Panc1 (cell line): ENCODE measurements at regions not wholly inside any gene's neighbourhood (a gene's known extent, or its start where the extent isn't known, plus 50 kb on each side); places are given as distances from the start of the nearest gene placed in this dataset.

Experiments
- ATAC-seq: fragments of 200-7000 bp; cut with Tn5 transposase; 2 replicates; pipeline ENCODE4 v1.9.1; 2020; ENCODE audit warnings: mild to moderate bottlenecking, moderate library complexity
- BruUV-seq: library from RNA; stranded (reverse); fragments of 400-500 nt; replicated peaks from 2 replicates; lab custom pipeline; 2021; lab: Mats Ljungman, UMichigan
- CTCF ChIA-PET: fragments of 300-600 bp; sonication (Branson Sonifier 250); formaldehyde crosslinking; loops from one replicate; lab custom pipeline; 2022; ENCODE audit warnings: antibody characterized with exemption; lab: Charles Lee
- POLR2A ChIA-PET: fragments of 300-600 bp; sonication (Branson Sonifier 250); formaldehyde crosslinking; loops from one replicate; lab custom pipeline; 2022; ENCODE audit warnings: antibody characterized with exemption; lab: Charles Lee
- DNase-seq: peaks from one replicate; pipeline ENCODE4 v3.0.0-alpha.2; 2010; ENCODE audit warnings: low read depth, low spot score
- H3K27ac ChIP-seq: 2 replicates; pipeline ENCODE4 v1.5.1; 2011; ENCODE audit warnings: mild to moderate bottlenecking, low read length, inconsistent platforms
- H3K27me3 ChIP-seq: fragments of 200-500 bp; sonication (Bioruptor generic); 2 replicates; pipeline ENCODE4 v1.6.0; 2014; ENCODE audit warnings: low read length, inconsistent platforms; ENCODE audit not compliant: control insufficient read depth, insufficient read depth
- H3K36me3 ChIP-seq: fragments of 200-500 bp; sonication (Bioruptor generic); 2 replicates; pipeline ENCODE4 v1.5.1; 2014; ENCODE audit warnings: inconsistent platforms, mild to moderate bottlenecking, low read length, moderate library complexity; ENCODE audit not compliant: control insufficient read depth, insufficient read depth
- H3K4me1 ChIP-seq: 2 replicates; pipeline ENCODE4 v1.5.1; 2011; ENCODE audit warnings: inconsistent platforms, mild to moderate bottlenecking, low read length, moderate library complexity; ENCODE audit not compliant: control insufficient read depth, insufficient read depth
- H3K4me3 ChIP-seq, 2 experiments: 2 replicates each; pipeline ENCODE4 v1.5.1; 2011 to 2012; ENCODE audit warnings: low read depth in 2 of 2, low read length in 2 of 2, mild to moderate bottlenecking in 2 of 2, inconsistent platforms in 1 of 2, moderate library complexity in 1 of 2
- H3K9me3 ChIP-seq: fragments of 200-500 bp; sonication (Bioruptor generic); 2 replicates; pipeline ENCODE4 v1.5.1; 2014; ENCODE audit warnings: low read depth, mild to moderate bottlenecking, inconsistent platforms, low read length, moderate library complexity; ENCODE audit not compliant: control insufficient read depth, insufficient read depth
- CTCF ChIP-seq: fragments of 450-650 bp; IDR thresholded peaks from 2 replicates; pipeline ENCODE4 v1.5.1; 2017; ENCODE audit warnings: mild to moderate bottlenecking
- POLR2AphosphoS5 ChIP-seq: IDR thresholded peaks from 2 replicates; pipeline ENCODE4 v1.6.1; 2012; ENCODE audit warnings: mild to moderate bottlenecking, low read depth, low read length, moderate library complexity
- SIN3A ChIP-seq: IDR thresholded peaks from 2 replicates; pipeline ENCODE4 v1.6.1; 2012; ENCODE audit warnings: low read depth, mild to moderate bottlenecking, low read length, moderate library complexity, borderline replicate concordance; ENCODE audit not compliant: insufficient read depth
- TCF7L2 ChIP-seq: IDR thresholded peaks from 2 replicates; pipeline ENCODE4 v1.6.1; 2011; ENCODE audit warnings: mild to moderate bottlenecking, low read depth, low read length, inconsistent platforms
- in situ Hi-C: cut with HindIII; loops from 2 replicates; pipeline ENCODE4 v1.10.0; 2016; ENCODE audit warnings: low sequenced_read_pairs, low pct_unique_long_range_greater_than_20kb
- intact Hi-C: fragments of 100-400 bp; cut with micrococcal nuclease; formaldehyde crosslinking; loops from one replicate; pipeline ENCODE4 v1.10.0; 2022; ENCODE audit not compliant: unreplicated experiment
- TF ChIP-seq, protein P1 (sequence below), 2 experiments: IDR thresholded peaks; 2 replicates each; pipeline ENCODE4 v1.6.1; 2011 to 2012; ENCODE audit warnings: low read depth in 2 of 2, control low read depth in 1 of 2, low read length in 1 of 2, mild to moderate bottlenecking in 1 of 2, moderate library complexity in 1 of 2; ENCODE audit not compliant: insufficient read depth in 1 of 2

- CTCF ChIA-PET, result no interaction called here
- no peaks in the 10 kb centered on the region for H3K9me3 ChIP-seq
- intact Hi-C loops, result no loop called here
Measured at GRCh38 chr1:115536279-115536816, 105.4 kb upstream of the VANGL1 start.

DNA sequence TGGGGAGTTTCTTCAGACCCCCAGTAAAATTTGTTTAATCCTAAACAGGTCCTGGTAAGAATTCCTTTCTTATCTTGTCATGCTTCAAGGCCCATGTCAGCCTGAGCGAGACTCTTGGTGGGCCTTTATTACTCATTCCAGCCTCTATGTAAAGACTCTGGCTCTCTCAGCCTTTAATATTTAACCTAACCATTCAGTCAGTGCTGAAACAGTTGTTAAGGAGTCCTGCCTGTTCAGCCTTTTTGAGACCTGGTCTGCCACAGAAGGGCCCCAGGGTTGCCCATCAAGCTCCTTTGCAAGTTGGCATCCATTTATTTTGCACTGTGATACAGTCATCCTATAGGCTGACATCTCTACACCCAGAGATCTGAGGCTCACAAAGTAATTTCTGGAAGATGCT lies 107.7 kb upstream of the VANGL1 start:
- TF ChIP-seq POLR2AphosphoS5 (no peak), CTCF (no peak)
- no peaks in the 10 kb centered on the region for H3K4me1 ChIP-seq
- POLR2A ChIA-PET, result no interaction called here
- intact Hi-C loops, result no loop called here
- BruUV-seq, result no TSS peak
- no peaks in the 10 kb centered on the region for H3K9me3 ChIP-seq
- H3K27me3 ChIP-seq, result no peaks in the 10 kb centered on the region
- no peaks in the 10 kb centered on the region for H3K36me3 ChIP-seq
- DNase-seq, result no peak
- CTCF ChIA-PET, result no interaction called here
- in situ Hi-C loops, result no loop called here
- H3K27ac ChIP-seq, result no peak overlapping the region
- H3K4me3 ChIP-seq, result no peak overlapping the region
- ATAC-seq, result no peak

More at GRCh38 chr1:115536279-115536816, 105.4 kb upstream of the VANGL1 start:
- no peak for TF ChIP-seq POLR2AphosphoS5
- TF ChIP-seq, protein P1, sequence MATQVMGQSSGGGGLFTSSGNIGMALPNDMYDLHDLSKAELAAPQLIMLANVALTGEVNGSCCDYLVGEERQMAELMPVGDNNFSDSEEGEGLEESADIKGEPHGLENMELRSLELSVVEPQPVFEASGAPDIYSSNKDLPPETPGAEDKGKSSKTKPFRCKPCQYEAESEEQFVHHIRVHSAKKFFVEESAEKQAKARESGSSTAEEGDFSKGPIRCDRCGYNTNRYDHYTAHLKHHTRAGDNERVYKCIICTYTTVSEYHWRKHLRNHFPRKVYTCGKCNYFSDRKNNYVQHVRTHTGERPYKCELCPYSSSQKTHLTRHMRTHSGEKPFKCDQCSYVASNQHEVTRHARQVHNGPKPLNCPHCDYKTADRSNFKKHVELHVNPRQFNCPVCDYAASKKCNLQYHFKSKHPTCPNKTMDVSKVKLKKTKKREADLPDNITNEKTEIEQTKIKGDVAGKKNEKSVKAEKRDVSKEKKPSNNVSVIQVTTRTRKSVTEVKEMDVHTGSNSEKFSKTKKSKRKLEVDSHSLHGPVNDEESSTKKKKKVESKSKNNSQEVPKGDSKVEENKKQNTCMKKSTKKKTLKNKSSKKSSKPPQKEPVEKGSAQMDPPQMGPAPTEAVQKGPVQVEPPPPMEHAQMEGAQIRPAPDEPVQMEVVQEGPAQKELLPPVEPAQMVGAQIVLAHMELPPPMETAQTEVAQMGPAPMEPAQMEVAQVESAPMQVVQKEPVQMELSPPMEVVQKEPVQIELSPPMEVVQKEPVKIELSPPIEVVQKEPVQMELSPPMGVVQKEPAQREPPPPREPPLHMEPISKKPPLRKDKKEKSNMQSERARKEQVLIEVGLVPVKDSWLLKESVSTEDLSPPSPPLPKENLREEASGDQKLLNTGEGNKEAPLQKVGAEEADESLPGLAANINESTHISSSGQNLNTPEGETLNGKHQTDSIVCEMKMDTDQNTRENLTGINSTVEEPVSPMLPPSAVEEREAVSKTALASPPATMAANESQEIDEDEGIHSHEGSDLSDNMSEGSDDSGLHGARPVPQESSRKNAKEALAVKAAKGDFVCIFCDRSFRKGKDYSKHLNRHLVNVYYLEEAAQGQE (IDR thresholded peaks at IDR 0.05; ENCODE audit: insufficient read depth in 1 of 2, low read depth in 2 of 2, low read length in 1 of 2), result no peak
- no peak for TF ChIP-seq SIN3A
- no peak for TF ChIP-seq TCF7L2
- TF ChIP-seq CTCF, result no peak
- BruUV-seq, result no TSS peak
- Histone ChIP-seq H3K27ac (no peak overlapping the region), H3K27me3 (no peaks in the 10 kb centered on the region), H3K4me1 (no peaks in the 10 kb centered on the region), H3K36me3 (no peaks in the 10 kb centered on the region), H3K4me3 (no peak overlapping the region)
- DNase-seq, result no peak
- ATAC-seq, result no peak
- POLR2A ChIA-PET, result no interaction called here
- in situ Hi-C loops, result no loop called here
